SIG-M5 treated with dmso at 0.1 percent for 504 hours (cell line): ENCODE measurements at regions not wholly inside any gene's neighbourhood (a gene's known extent, or its start where the extent isn't known, plus 50 kb on each side); places are given as distances from the start of the nearest gene placed in this dataset.

Source experiments
- DNase-seq: peaks from one replicate; lab custom pipeline; 2025; ENCODE audit not compliant: unreplicated experiment; lab: John Stamatoyannopoulos, UW

GRCh38 chrX:2608638-2609430 is 82.3 kb upstream of the CD99 start:
- DNase-seq: no peak

- DNase-seq: no peak
Measured at GRCh38 chrX:2607113-2607512, 84.0 kb upstream of the CD99 start.

- no peak for DNase-seq
Measured at GRCh38 chrX:2600564-2600963, 90.5 kb upstream of the CD99 start.

- DNase-seq: no peak
Measured at GRCh38 chrX:2596555-2597255, 94.4 kb upstream of the CD99 start.

- no peak for DNase-seq
Measured at GRCh38 chrX:2596045-2596444, 95.0 kb upstream of the CD99 start.

GRCh38 chrX:2595258-2595657 is 94.5 kb upstream of the DHRSX start:
- DNase-seq: no peak

- DNase-seq: no peak
Measured at GRCh38 chrX:2594491-2594890, 93.7 kb upstream of the DHRSX start.

GRCh38 chrX:2592279-2592678 is 91.5 kb upstream of the DHRSX start:
- no peak for DNase-seq

GRCh38 chrX:2589186-2590020 is 88.6 kb upstream of the DHRSX start:
- no peak for DNase-seq

- no peak for DNase-seq
Measured at GRCh38 chrX:2588049-2588448, 87.3 kb upstream of the DHRSX start.

GRCh38 chrX:2587146-2587545 is 86.4 kb upstream of the DHRSX start:
- no peak for DNase-seq

- DNase-seq: no peak
Measured at GRCh38 chrX:2585158-2585470, 84.3 kb upstream of the DHRSX start.

- DNase-seq: no peak
Measured at GRCh38 chrX:2584251-2585157, 83.7 kb upstream of the DHRSX start.

- DNase-seq: no peak
Measured at GRCh38 chrX:2583194-2584162, 82.7 kb upstream of the DHRSX start.

GRCh38 chrX:2582667-2583066 is 81.9 kb upstream of the DHRSX start:
- DNase-seq: no peak

- no peak for DNase-seq
Measured at GRCh38 chrX:2581296-2581695, 80.5 kb upstream of the DHRSX start.

GRCh38 chrX:2578864-2579263 is 78.1 kb upstream of the DHRSX start:
- no peak for DNase-seq

- no peak for DNase-seq
Measured at GRCh38 chrX:2577844-2578466, 77.2 kb upstream of the DHRSX start.

- DNase-seq: no peak
Measured at GRCh38 chrX:2576793-2577192, 76.0 kb upstream of the DHRSX start.
